Effector memory CD4-positive, alpha-beta T cell (primary cell): ENCODE measurements at regions not wholly inside any gene's neighbourhood (a gene's known extent, or its start where the extent isn't known, plus 50 kb on each side); places are given as distances from the start of the nearest gene placed in this dataset.

ENCODE experiments used
- DNase-seq, 3 donors: peaks; one replicate each; pipeline ENCODE4 v3.0.0-alpha.2; 2020
- H3K27ac ChIP-seq: 2 replicates; pipeline ENCODE4 v1.7.0; 2013; ENCODE audit warnings: mild to moderate bottlenecking, low read length, moderate library complexity; ENCODE audit not compliant: insufficient read depth, poor library complexity, severe bottlenecking
- H3K27me3 ChIP-seq: replicated peaks from 2 replicates; pipeline ENCODE4 v1.7.0; 2013; ENCODE audit warnings: mild to moderate bottlenecking, low read length; ENCODE audit not compliant: insufficient read depth, control insufficient read depth, poor library complexity, severe bottlenecking
- H3K36me3 ChIP-seq: 2 replicates; pipeline ENCODE4 v1.7.0; 2013; ENCODE audit warnings: mild to moderate bottlenecking, low read length, moderate library complexity; ENCODE audit not compliant: control insufficient read depth, insufficient read depth
- H3K4me1 ChIP-seq: 2 replicates; pipeline ENCODE4 v1.7.0; 2013; ENCODE audit warnings: low read length, mild to moderate bottlenecking; ENCODE audit not compliant: control insufficient read depth, insufficient read depth, poor library complexity, severe bottlenecking
- H3K4me3 ChIP-seq: 2 replicates; pipeline ENCODE4 v1.7.0; 2013; ENCODE audit warnings: low read length, low read depth, mild to moderate bottlenecking; ENCODE audit not compliant: insufficient read depth, poor library complexity, severe bottlenecking
- H3K9me3 ChIP-seq: 2 replicates; pipeline ENCODE4 v1.7.0; 2013; ENCODE audit warnings: mild to moderate bottlenecking, low read length, moderate library complexity; ENCODE audit not compliant: control insufficient read depth

DNA sequence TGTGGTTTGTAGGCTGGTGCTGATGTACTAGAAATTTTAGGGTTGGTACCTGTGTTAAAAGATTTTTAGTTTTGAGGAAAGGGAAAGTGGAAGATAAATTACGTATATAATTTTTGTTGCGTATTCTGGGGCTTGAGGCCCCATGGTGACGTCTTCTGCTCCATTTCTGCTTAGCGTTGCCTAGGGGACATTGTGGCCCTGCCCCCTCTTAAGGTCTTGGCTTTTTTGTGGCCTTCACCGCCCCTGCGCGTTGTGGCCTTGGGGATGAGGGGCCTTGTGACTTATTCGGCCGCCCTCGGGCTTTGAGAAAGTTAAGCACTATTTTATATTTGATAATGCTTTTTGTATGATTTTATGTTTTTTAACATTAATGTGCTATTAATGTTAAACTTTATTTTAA lies 182.0 kb downstream of the KLF13 start:
- H3K27ac ChIP-seq = no peak overlapping the region
- no peaks in the 10 kb centered on the region for H3K9me3 ChIP-seq
- no peaks in the 10 kb centered on the region for H3K27me3 ChIP-seq
- DNase-seq = no peak
- H3K36me3 ChIP-seq = no peaks in the 10 kb centered on the region
- H3K4me1 ChIP-seq = peaks cover 10% of the 10 kb centered on the region
- H3K4me3 ChIP-seq = no peak overlapping the region

DNA sequence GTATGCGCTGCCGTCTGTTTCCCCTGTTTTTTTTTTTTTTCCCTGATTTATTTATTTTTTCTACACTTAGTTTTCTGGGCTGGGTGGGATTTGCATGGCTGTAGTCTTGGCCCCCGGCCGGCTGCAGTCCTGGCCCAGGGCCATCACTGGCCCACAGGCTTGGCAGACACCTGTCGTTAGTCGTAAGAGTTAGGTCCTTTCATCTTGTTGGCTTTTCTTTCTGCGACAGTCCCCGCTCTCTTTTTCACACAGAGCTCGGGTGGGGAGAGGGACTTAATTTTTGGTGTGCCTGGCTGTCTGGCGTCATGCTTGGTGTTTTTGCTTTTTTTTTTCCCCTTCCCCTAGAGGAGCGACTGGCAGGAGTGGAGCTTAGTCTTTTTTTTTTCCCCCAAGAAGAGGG lies 183.4 kb downstream of the KLF13 start:
- no peaks in the 10 kb centered on the region for H3K9me3 ChIP-seq
- no peak overlapping the region for H3K27ac ChIP-seq
- DNase-seq = no peak
- H3K36me3 ChIP-seq = no peaks in the 10 kb centered on the region
- H3K4me3 ChIP-seq = no peak overlapping the region
- H3K4me1 ChIP-seq = peaks cover 10% of the 10 kb centered on the region
- no peaks in the 10 kb centered on the region for H3K27me3 ChIP-seq

DNA sequence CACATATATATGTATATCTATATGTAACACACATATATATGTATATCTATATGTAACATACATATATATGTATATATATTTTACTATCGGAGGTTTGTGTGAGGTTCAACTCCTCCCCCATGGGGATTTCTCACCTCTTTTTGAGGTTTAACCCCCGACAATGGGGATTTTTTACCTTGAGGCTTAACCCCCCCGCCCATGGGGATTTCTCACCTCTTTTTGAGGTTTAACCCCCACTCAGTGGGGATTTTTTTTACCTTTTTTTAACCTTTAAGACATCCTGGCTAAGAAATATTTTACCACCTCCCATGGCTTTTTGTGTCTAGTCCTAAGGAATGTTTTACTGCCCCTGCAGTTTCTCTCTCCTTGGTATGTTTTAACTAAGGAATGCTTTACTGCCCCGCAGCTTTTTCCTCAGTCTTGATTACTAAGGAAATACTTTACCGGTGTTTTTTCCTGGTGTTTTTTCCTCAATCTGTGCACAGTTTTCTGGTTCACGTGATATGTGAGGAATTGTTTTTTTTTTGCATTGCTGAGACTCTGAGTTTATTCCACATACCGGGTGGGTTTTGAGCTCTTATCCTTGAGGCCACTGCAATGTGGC lies 185.2 kb downstream of the KLF13 start:
- Histone ChIP-seq H3K36me3 (no peaks in the 10 kb centered on the region), H3K4me3 (no peak overlapping the region), H3K27me3 (no peaks in the 10 kb centered on the region), H3K27ac (no peak overlapping the region), H3K4me1 (peaks cover 10% of the 10 kb centered on the region), H3K9me3 (no peaks in the 10 kb centered on the region)
- peak; percentile 37 to 46 (median 46) for DNase-seq

DNA sequence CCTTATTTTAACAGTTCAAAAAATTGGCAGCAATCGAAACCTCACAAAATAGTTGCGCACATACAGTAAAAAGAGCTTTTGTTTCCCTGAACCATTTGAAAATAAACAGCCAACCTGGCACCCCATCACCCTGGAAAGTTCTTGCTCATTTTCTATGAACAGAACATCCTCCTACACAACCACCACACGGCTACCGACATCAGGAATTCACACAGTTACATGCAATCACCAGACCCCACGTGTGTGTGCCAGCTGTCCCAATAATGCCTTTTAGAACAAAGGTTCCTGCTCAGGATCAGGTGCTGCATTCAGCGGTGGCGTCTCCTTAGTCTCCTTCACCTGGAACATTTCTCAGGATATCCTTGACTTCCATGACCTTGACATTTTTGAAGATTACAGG lies 186.5 kb downstream of the KLF13 start:
- Histone ChIP-seq H3K4me3 (no peak overlapping the region), H3K9me3 (no peaks in the 10 kb centered on the region), H3K4me1 (peaks cover 10% of the 10 kb centered on the region), H3K36me3 (no peaks in the 10 kb centered on the region), H3K27ac (no peak overlapping the region), H3K27me3 (no peaks in the 10 kb centered on the region)
- DNase-seq = no peak

DNA sequence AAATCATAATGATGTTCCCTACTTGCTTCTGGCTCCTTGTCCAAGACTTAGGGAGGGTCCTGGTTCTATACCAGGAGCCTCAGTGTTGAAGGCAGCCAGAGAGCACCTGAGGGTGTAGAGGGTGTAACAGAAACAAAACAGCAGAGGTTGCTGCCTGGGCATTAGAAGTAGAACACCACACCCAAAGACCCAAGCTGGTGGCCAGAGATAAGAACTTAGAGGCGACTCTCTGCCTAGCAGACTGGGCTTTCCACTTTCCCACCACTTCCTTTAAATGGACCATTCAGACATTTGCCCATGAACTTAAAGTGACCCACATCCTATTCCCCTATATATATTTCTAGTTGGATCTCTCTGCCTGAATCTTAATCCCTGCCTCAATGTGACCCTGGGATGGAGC lies 189.8 kb downstream of the KLF13 start:
- Histone ChIP-seq H3K27ac (no peak overlapping the region), H3K36me3 (no peaks in the 10 kb centered on the region), H3K27me3 (no peaks in the 10 kb centered on the region), H3K4me3 (no peak overlapping the region), H3K9me3 (no peaks in the 10 kb centered on the region), H3K4me1 (peaks cover 10% of the 10 kb centered on the region)
- no peak for DNase-seq

DNA sequence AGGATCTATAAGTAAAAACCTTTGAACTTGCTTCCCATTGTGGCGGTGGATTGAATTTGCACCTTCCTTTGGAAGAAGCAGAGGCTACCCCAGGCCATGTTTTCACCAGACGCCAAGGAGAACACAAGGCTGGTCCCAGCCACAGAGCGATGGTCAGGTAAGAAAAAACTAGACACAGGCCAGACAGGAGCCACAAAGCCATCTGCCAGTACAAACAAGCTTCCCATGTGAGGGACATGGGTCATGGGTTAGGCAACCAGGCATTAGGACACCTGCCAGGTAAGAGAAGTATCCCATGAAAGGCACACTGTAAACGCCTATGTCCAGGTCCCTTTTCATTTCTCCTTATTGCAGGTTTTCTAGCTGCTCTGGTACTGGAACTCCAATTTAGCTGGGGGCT lies 190.2 kb downstream of the KLF13 start:
- H3K36me3 ChIP-seq = no peaks in the 10 kb centered on the region
- H3K27ac ChIP-seq = no peak overlapping the region

DNA sequence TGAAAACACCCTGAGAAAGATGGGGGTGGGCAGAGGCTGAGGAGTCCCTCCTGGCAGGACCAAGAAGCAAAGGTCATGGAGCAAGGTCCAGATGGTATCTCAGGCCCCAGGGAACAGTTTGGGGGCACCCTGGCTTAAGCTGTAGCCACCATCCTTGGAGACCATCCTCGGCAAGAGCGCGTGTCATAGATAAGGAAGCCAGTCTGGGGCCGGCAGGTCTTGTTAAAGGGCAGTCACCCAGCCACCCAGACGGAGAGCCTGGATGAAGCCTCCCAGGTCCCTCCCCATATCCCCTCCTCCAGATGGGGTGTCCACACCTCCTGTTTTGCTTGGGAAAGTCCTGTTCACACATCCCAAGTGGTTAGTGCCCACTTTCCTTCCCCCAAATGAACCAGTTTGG lies 191.1 kb downstream of the KLF13 start:
- H3K4me3 ChIP-seq = no peak overlapping the region
- no peaks in the 10 kb centered on the region for H3K9me3 ChIP-seq
- peaks cover under 1% of the 10 kb centered on the region for H3K4me1 ChIP-seq
- no peak overlapping the region for H3K27ac ChIP-seq
- no peak for DNase-seq
- no peaks in the 10 kb centered on the region for H3K36me3 ChIP-seq
- H3K27me3 ChIP-seq = no peaks in the 10 kb centered on the region

More for the DNA sequence above, 190.2 kb downstream of the KLF13 start:
- H3K4me1 ChIP-seq = peaks cover 9% of the 10 kb centered on the region
- no peaks in the 10 kb centered on the region for H3K27me3 ChIP-seq
- DNase-seq = no peak
- H3K4me3 ChIP-seq = no peak overlapping the region
- no peaks in the 10 kb centered on the region for H3K9me3 ChIP-seq

DNA sequence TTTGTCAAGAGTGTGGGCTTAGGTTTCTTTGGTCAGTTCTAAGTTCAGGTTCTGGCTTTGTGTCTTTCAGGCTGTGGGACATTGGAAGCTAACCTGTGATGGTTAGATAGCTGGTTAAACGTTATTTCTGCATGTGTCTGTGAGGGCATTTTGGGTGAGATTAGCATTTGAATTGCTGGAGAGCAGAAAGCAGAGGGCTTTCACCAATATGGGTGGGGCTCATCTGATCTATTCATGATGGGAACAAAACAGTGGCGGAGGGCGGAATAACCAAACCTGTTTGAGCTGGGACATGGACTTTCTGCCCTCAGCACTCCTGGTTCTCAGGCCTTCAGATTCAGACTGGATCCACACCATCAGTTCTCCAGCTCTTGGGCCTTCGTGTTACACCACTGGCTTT lies 195.4 kb downstream of the KLF13 start:
- Histone ChIP-seq H3K4me1 (no peaks in the 10 kb centered on the region), H3K27ac (no peak overlapping the region), H3K36me3 (no peaks in the 10 kb centered on the region), H3K4me3 (no peak overlapping the region), H3K9me3 (no peaks in the 10 kb centered on the region), H3K27me3 (no peaks in the 10 kb centered on the region)
- DNase-seq = no peak

DNA sequence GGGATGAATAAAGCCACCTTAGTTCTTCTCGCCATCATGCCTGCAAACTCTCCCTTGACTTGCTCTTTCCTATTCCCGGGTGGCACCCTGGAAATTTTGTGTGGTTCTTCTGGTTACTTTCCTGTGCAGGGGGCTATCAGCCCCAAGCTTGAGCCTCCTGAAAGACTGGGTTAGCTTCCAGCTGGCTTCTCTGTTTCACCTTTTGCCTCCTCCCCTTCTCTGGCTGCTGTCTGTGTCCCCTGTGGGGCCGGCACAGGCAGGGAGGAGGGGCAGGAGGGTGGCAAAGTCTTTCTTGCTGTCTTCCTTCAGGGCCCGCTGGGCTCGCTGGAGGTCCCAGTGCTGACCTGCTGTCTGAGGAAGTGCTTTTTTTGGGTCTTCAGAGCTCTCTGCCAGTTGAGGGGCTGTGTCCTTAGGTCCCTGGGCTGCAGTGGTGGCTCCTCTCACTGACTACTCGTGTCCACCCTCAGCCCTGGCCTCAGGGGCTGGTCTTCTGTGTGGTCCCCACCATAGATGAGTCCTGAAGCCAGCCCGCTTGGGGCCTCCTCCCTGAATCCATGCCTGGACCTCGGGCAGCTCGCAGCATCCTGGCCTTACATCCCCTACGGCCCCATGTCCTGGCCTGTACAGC lies 196.5 kb downstream of the KLF13 start:
- no peak overlapping the region for H3K27ac ChIP-seq
- H3K4me3 ChIP-seq = no peak overlapping the region
- no peaks in the 10 kb centered on the region for H3K36me3 ChIP-seq
- DNase-seq = no peak
- H3K9me3 ChIP-seq = no peaks in the 10 kb centered on the region
- no peaks in the 10 kb centered on the region for H3K27me3 ChIP-seq
- H3K4me1 ChIP-seq = no peaks in the 10 kb centered on the region

DNA sequence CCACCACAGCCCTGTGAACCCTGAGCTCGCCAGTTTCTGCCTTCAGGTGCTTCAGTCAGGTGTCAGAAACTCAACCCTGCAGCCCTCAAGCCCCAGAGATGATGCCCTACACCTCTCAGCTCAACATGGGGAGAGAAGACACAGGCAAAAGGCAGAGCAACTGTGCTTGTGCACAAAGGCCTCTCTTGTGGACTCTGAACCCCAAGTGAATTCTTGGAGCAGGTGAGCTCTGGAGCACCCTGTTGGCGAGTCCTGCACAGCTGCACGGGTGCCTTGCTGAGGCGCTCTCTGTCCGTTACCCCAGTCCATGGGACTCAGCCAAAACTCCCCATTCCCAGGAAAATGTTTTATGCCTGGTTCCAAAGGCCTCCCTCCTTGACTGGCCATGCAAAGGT lies 197.0 kb downstream of the KLF13 start:
- Histone ChIP-seq H3K9me3 (no peaks in the 10 kb centered on the region), H3K27ac (no peak overlapping the region), H3K4me3 (no peak overlapping the region), H3K27me3 (no peaks in the 10 kb centered on the region), H3K4me1 (no peaks in the 10 kb centered on the region), H3K36me3 (no peaks in the 10 kb centered on the region)
- DNase-seq = no peak
